ENCODE measurements at regions not wholly inside any gene's neighbourhood (a gene's known extent, or its start where the extent isn't known, plus 50 kb on each side); places are given as distances from the start of the nearest gene placed in this dataset.

GRCh38 chr7:12093365-12093764 is 117.7 kb upstream of the TMEM106B start:
- ChIA-PET CTCF (no interaction called here), POLR2A (no interaction called here)

GRCh38 chr7:12094365-12094921 is 116.7 kb upstream of the TMEM106B start:
- ChIA-PET POLR2A (no interaction called here), CTCF (no interaction called here)
- TF ChIP-seq CTCF (IDR thresholded peaks at IDR 0.05; ENCODE audit: insufficient read depth, low read length, missing control alignments) = no peak
- no peak for DNase-seq (ENCODE audit: low read depth, low spot score)
- H3K4me3 ChIP-seq (ENCODE audit: low read depth, low read length) = no peak overlapping the region

More at GRCh38 chr7:12093365-12093764, 117.7 kb upstream of the TMEM106B start:
- no peak for DNase-seq (ENCODE audit: low read depth, low spot score)
- no peak overlapping the region for H3K4me3 ChIP-seq (ENCODE audit: low read depth, low read length)
- no peak for TF ChIP-seq CTCF (IDR thresholded peaks at IDR 0.05; ENCODE audit: insufficient read depth, low read length, missing control alignments)

GRCh38 chr7:12102126-12102525 is 109.0 kb upstream of the TMEM106B start:
- ChIA-PET CTCF (no interaction called here), POLR2A (no interaction called here)
- no peak for DNase-seq (ENCODE audit: low read depth, low spot score)
- TF ChIP-seq CTCF (IDR thresholded peaks at IDR 0.05; ENCODE audit: insufficient read depth, low read length, missing control alignments) = no peak
- no peak overlapping the region for H3K4me3 ChIP-seq (ENCODE audit: low read depth, low read length)

- CTCF ChIA-PET = no interaction called here
- TF ChIP-seq CTCF (IDR thresholded peaks at IDR 0.05; ENCODE audit: insufficient read depth, low read length, missing control alignments) = no peak
- no peak overlapping the region for H3K4me3 ChIP-seq (ENCODE audit: low read depth, low read length)
- POLR2A ChIA-PET = no interaction called here
- DNase-seq (ENCODE audit: low read depth, low spot score) = no peak
These were observed 108.6 kb upstream of the TMEM106B start for GRCh38 chr7:12102527-12102926.

- no peak for DNase-seq (ENCODE audit: low read depth, low spot score)
- TF ChIP-seq CTCF (IDR thresholded peaks at IDR 0.05; ENCODE audit: insufficient read depth, low read length, missing control alignments) = no peak
- POLR2A ChIA-PET = no interaction called here
- CTCF ChIA-PET = no interaction called here
- H3K4me3 ChIP-seq (ENCODE audit: low read depth, low read length) = no peak overlapping the region
These were observed 107.1 kb upstream of the TMEM106B start for GRCh38 chr7:12103948-12104347.

GRCh38 chr7:12107381-12107780 is 103.7 kb upstream of the TMEM106B start:
- TF ChIP-seq CTCF (IDR thresholded peaks at IDR 0.05; ENCODE audit: insufficient read depth, low read length, missing control alignments) = no peak
- H3K4me3 ChIP-seq (ENCODE audit: low read depth, low read length) = no peak overlapping the region
- DNase-seq (ENCODE audit: low read depth, low spot score) = no peak
- CTCF ChIA-PET = no interaction called here
- POLR2A ChIA-PET = no interaction called here

Measured in AG04449 (cell line).